ENCODE measurements at regions not wholly inside any gene's neighbourhood (a gene's known extent, or its start where the extent isn't known, plus 50 kb on each side); places are given as distances from the start of the nearest gene placed in this dataset.
"Not testable (repeated sequence)": the region's sequence is repeated elsewhere in the genome, so short reads cannot be mapped to it uniquely, and the experiment has no call there.

DNA sequence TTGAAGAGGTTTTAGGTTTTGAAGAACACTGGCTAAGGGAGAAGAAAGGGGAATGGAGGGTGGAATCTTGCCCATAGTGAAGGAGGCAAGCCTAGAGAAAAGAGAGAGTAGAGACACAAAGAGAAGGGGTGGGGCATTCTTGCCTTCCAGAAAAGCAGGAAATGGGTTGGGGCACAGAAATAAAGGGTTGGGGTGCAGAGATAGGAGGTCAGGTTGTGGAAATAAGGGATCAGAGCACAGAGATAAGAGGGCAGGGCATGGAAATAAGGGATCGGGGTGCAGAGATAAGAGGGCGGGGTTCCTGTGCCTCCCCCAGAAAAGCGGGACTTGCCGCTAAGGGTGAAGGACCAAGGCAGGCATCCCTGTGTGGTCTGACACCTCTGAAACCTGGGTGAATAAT lies 69.9 kb downstream of the ALG1L2 start:
- H3K4me1 ChIP-seq; DNase-seq (ENCODE audit: low spot score in 2 of 2); H3K4me3 ChIP-seq; intact Hi-C loops (cut with DNase I; ENCODE audit: low total_unique reads); H3K27ac ChIP-seq; H3K36me3 ChIP-seq; H3K9me3 ChIP-seq; H3K27me3 ChIP-seq: not testable (repeated sequence)

DNA sequence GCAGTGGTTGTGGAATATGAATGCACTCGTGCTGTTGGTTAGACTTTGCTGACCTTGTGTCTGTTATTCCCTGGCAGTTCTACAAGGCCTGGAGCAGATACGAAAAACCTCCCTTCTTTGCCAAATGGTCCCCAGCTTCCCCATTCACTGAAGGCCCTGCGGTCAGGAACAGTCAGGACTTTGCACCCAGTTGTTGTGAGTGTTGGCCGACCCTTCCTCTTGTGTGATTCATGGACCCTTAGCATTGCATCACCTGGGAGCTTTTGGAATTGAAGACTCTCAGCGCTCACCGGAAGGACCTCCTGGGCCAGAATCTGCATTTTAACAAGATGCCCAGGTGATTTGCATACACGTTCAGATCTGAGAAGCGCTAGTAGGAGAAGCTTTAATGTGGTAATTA lies 71.6 kb downstream of the ALG1L2 start:
- H3K9me3 ChIP-seq; DNase-seq (ENCODE audit: low spot score in 2 of 2); H3K27ac ChIP-seq; H3K27me3 ChIP-seq; H3K4me1 ChIP-seq; H3K36me3 ChIP-seq; H3K4me3 ChIP-seq; intact Hi-C loops (cut with DNase I; ENCODE audit: low total_unique reads): not testable (repeated sequence)

- H3K36me3 ChIP-seq; DNase-seq (ENCODE audit: low spot score in 2 of 2); H3K9me3 ChIP-seq; intact Hi-C loops (cut with DNase I; ENCODE audit: low total_unique reads); H3K4me3 ChIP-seq; H3K27me3 ChIP-seq; H3K4me1 ChIP-seq; H3K27ac ChIP-seq: not testable (repeated sequence)
Measured at GRCh38 chr3:130155464-130155863, 73.8 kb downstream of the ALG1L2 start.

- H3K27ac ChIP-seq; H3K4me3 ChIP-seq; intact Hi-C loops (cut with DNase I; ENCODE audit: low total_unique reads); H3K4me1 ChIP-seq; H3K27me3 ChIP-seq; H3K9me3 ChIP-seq; H3K36me3 ChIP-seq; DNase-seq (ENCODE audit: low spot score in 2 of 2): not testable (repeated sequence)
Measured at GRCh38 chr3:130166856-130167255, 85.2 kb downstream of the ALG1L2 start.

- DNase-seq (ENCODE audit: low spot score in 2 of 2); H3K36me3 ChIP-seq; H3K27ac ChIP-seq; intact Hi-C loops (cut with DNase I; ENCODE audit: low total_unique reads); H3K9me3 ChIP-seq; H3K27me3 ChIP-seq; H3K4me3 ChIP-seq; H3K4me1 ChIP-seq: not testable (repeated sequence)
Measured at GRCh38 chr3:130175195-130175594, 93.6 kb downstream of the ALG1L2 start.

- H3K9me3 ChIP-seq; DNase-seq (ENCODE audit: low spot score in 2 of 2); H3K27me3 ChIP-seq; H3K36me3 ChIP-seq; intact Hi-C loops (cut with DNase I; ENCODE audit: low total_unique reads); H3K4me3 ChIP-seq; H3K27ac ChIP-seq; H3K4me1 ChIP-seq: not testable (repeated sequence)
Measured at GRCh38 chr3:130176476-130177256, 95.0 kb downstream of the ALG1L2 start.

DNA sequence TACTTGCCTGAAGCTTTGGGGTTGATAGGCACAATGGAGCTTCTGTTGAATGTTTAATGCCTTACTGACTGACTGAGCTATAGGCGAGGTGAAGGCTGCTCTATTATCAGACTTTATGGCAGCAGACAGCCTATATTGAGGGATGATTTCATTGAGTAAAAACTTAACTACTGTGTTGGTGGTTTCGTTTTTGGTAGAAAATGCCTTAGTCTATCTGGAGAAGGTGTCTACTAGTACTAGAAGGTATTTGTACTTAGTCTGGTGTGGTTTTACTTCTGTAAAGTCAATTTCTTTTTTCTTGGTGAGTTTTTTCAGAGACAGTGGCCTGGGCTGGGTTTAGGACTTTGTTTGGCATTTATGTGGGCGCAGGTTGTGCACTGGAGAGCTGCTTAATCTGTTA lies 97.2 kb downstream of the ALG1L2 start:
- intact Hi-C loops (cut with DNase I; ENCODE audit: low total_unique reads); H3K9me3 ChIP-seq; H3K4me3 ChIP-seq; H3K27ac ChIP-seq; H3K4me1 ChIP-seq; H3K27me3 ChIP-seq; DNase-seq (ENCODE audit: low spot score in 2 of 2); H3K36me3 ChIP-seq: not testable (repeated sequence)

DNA sequence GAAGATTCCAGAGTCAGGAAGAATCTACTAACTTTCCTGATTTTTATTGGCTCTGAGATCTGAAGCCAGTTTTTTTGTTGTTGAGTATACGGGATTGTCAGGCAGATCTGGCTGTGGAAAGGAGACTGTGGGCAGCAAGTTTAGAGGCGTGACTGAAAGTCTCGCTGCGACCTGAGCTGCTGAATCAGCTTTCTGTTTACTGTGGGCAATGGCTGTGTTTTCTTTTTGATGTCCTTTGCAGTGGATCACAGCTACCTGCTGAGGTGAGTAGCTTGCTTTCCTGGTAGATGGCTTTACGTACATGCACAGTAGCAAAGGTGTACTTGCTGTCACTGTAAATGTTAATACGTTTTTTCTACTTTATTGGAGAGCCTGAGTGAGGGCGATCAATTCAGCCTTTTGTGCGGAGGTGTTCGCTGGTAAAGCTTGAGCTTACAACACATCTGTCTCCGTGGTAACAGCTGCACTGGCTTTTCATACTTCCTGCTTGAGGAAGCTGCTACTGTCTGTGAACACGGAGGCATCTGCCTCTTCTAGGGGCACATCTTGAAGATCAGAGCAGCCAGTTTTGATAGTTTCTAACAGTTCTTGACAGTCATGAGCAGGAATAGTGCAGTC lies 97.8 kb downstream of the ALG1L2 start:
- H3K27ac ChIP-seq: peak overlapping the region in 1 of 2 donors; percentile 14
- peak in 1 of 2 donors; percentile 45 for DNase-seq (ENCODE audit: low spot score in 2 of 2)
- peak overlapping the region in 2 of 3 donors; percentile 40 to 57 for H3K4me3 ChIP-seq
- intact Hi-C loops (cut with DNase I; ENCODE audit: low total_unique reads); H3K9me3 ChIP-seq; H3K4me1 ChIP-seq; H3K36me3 ChIP-seq; H3K27me3 ChIP-seq: not testable (repeated sequence)

DNA sequence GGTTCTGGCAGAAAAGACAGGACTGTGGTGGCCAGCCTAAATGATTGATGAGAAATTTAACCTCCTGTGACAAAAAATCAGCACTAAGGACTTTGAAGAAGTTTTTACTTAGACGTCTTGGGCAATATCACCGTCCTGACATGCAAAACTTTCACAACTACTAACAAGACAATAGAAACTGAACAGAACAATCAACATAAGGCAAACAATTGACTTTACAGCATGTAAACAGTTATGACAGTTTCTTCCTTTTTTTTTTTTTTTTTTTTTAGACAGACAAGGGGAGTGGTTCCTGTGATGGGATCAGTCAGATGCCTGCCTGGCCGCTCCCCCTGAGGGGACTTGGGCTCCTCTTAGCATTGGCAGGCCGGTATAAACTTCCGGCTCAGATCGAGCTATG lies 100.8 kb downstream of the ALG1L2 start:
- H3K4me1 ChIP-seq; H3K36me3 ChIP-seq; intact Hi-C loops (cut with DNase I; ENCODE audit: low total_unique reads); H3K9me3 ChIP-seq; DNase-seq (ENCODE audit: low spot score in 2 of 2); H3K4me3 ChIP-seq; H3K27ac ChIP-seq; H3K27me3 ChIP-seq: not testable (repeated sequence)

DNA sequence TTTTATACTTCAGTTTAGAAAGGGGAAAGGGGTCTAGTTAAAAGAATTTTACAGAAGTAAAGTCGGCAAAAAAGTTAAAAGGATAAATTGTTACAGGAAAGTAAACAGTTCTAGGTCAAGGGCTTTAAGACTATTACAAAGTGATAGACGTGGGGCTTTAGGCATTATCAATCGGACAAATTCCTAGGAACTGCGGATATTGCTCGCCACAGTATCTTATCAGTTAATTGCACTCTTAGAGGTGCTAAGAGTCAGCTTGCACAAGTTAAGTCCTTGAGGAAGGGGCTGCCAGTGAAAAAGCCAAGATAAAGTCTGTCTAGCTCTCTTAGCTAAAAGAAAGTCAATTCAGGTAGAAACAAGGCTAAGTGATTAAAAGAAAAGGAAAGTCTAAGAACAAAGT lies 102.1 kb downstream of the ALG1L2 start:
- DNase-seq (ENCODE audit: low spot score in 2 of 2); H3K27me3 ChIP-seq; H3K4me1 ChIP-seq; H3K36me3 ChIP-seq; intact Hi-C loops (cut with DNase I; ENCODE audit: low total_unique reads); H3K9me3 ChIP-seq; H3K27ac ChIP-seq; H3K4me3 ChIP-seq: not testable (repeated sequence)

GRCh38 chr3:130184152-130185024 lies 102.8 kb downstream of the ALG1L2 start:
- intact Hi-C loops (cut with DNase I; ENCODE audit: low total_unique reads); H3K27ac ChIP-seq; DNase-seq (ENCODE audit: low spot score in 2 of 2): not testable (repeated sequence)

DNA sequence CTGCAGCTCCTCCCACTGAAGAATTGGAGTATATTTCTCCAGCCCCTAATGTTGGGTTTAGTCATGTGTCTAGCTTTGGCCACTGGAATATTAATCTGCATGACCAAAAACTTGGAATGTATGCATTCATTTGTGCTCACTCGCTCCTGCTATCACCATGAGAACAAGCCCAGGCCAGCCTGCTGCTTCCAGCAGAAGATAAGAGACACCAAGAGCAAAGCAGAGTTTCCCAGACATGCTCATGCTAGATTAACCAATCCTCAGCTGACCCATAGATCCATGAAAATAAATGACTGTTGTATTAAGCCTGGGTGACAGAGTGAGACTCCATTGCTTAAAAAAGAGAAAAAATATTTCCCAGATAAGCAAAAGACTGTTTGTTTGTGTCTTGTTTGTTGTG lies 119.6 kb downstream of the ALG1L2 start:
- DNase-seq (ENCODE audit: low spot score in 2 of 2): not testable (repeated sequence)

More at GRCh38 chr3:130184152-130185024, 102.8 kb downstream of the ALG1L2 start:
- H3K9me3 ChIP-seq, H3K27me3 ChIP-seq, H3K4me1 ChIP-seq, H3K4me3 ChIP-seq, H3K36me3 ChIP-seq: not testable (repeated sequence)

DNA sequence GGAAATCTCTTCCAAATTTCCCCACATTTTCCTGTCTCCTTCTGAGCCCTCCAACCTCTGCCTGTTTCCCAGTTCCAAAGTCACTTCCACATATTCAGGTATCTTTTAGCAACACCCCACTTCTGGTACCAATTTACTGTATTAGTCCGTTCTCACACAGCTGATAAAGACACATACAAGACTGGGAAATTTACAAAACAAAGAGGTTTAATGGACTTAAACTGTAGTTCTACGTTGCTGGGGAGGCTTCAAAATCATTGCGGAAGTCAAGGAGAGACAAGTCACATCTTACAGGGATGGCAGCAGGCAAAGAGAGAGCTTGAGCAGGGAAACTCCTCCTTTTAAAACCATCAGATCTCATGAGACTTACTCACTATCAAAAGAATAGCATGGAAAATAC lies 122.0 kb downstream of the ALG1L2 start:
- H3K9me3 ChIP-seq: peaks cover 0 to 11% of the 10 kb centered on the region in 2 donors
- H3K4me1 ChIP-seq; DNase-seq (ENCODE audit: low spot score in 2 of 2); H3K4me3 ChIP-seq; H3K36me3 ChIP-seq; intact Hi-C loops (cut with DNase I; ENCODE audit: low total_unique reads); H3K27ac ChIP-seq; H3K27me3 ChIP-seq: not testable (repeated sequence)

More for the DNA sequence above, 119.6 kb downstream of the ALG1L2 start:
- H3K4me1 ChIP-seq; H3K27me3 ChIP-seq; H3K27ac ChIP-seq; H3K36me3 ChIP-seq; intact Hi-C loops (cut with DNase I; ENCODE audit: low total_unique reads); H3K4me3 ChIP-seq: not testable (repeated sequence)
- H3K9me3 ChIP-seq: peaks cover 0 to 11% of the 10 kb centered on the region in 2 donors

Data from breast epithelium (tissue), 4 donors.